ENCODE measurements at regions not wholly inside any gene's neighbourhood (a gene's known extent, or its start where the extent isn't known, plus 50 kb on each side); places are given as distances from the start of the nearest gene placed in this dataset.

GRCh38 chr5:104361932-104362331 lies 799.3 kb upstream of the NUDT12 start:
- no peak for DNase-seq (ENCODE audit: low spot score)
- no peak for TF ChIP-seq CTCF (IDR thresholded peaks at IDR 0.05; ENCODE audit: extremely low read depth, missing control alignments)

- no peak for TF ChIP-seq CTCF (IDR thresholded peaks at IDR 0.05; ENCODE audit: extremely low read depth, missing control alignments)
- no peak for DNase-seq (ENCODE audit: low spot score)
Measured at GRCh38 chr5:104355350-104355749, 792.8 kb upstream of the NUDT12 start.

GRCh38 chr5:104353371-104353770 lies 790.8 kb upstream of the NUDT12 start:
- no peak for DNase-seq (ENCODE audit: low spot score)
- TF ChIP-seq CTCF (IDR thresholded peaks at IDR 0.05; ENCODE audit: extremely low read depth, missing control alignments) = no peak

- DNase-seq (ENCODE audit: low spot score) = no peak
- no peak for TF ChIP-seq CTCF (IDR thresholded peaks at IDR 0.05; ENCODE audit: extremely low read depth, missing control alignments)
Measured at GRCh38 chr5:104352954-104353353, 790.4 kb upstream of the NUDT12 start.

- no peak for TF ChIP-seq CTCF (IDR thresholded peaks at IDR 0.05; ENCODE audit: extremely low read depth, missing control alignments)
- no peak for DNase-seq (ENCODE audit: low spot score)
Measured at GRCh38 chr5:104347119-104347708, 784.6 kb upstream of the NUDT12 start.

GRCh38 chr5:104345222-104346016 lies 782.8 kb upstream of the NUDT12 start:
- DNase-seq (ENCODE audit: low spot score) = no peak

More at GRCh38 chr5:104345222-104346016, 782.8 kb upstream of the NUDT12 start:
- TF ChIP-seq CTCF (IDR thresholded peaks at IDR 0.05; ENCODE audit: extremely low read depth, missing control alignments) = no peak
